D721Med (cell line): ENCODE measurements at regions not wholly inside any gene's neighbourhood (a gene's known extent, or its start where the extent isn't known, plus 50 kb on each side); places are given as distances from the start of the nearest gene placed in this dataset.

Experiments used
- DNase-seq: peaks from one replicate; pipeline ENCODE4 v3.0.0; 2011; ENCODE audit warnings: low spot score; ENCODE audit not compliant: insufficient read length
- FAIRE-seq: peaks from 2 replicates; lab custom pipeline; 2011; peaks lifted over from hg19 to GRCh38; lab: Jason Lieb, UNC
- CTCF ChIP-seq: IDR thresholded peaks from 2 replicates; pipeline ENCODE4 v1.5.1; 2012; ENCODE audit warnings: mild to moderate bottlenecking, control low read depth; ENCODE audit not compliant: insufficient read depth; ENCODE audit errors: missing control alignments

- no peak for TF ChIP-seq CTCF
- no peak for DNase-seq
- FAIRE-seq: no peak
Observed at GRCh38 chr16:13552062-13552959, 367.6 kb upstream of the ERCC4 start.

GRCh38 chr16:13552960-13553257 is 367.0 kb upstream of the ERCC4 start:
- DNase-seq (no peak), FAIRE-seq (no peak)
- no peak for TF ChIP-seq CTCF

GRCh38 chr16:13553453-13553985 is 366.4 kb upstream of the ERCC4 start:
- TF ChIP-seq CTCF: no peak
- FAIRE-seq: no peak
- DNase-seq: no peak

GRCh38 chr16:13554005-13554404 is 365.9 kb upstream of the ERCC4 start:
- no peak for DNase-seq
- FAIRE-seq: no peak
- no peak for TF ChIP-seq CTCF

- FAIRE-seq: no peak
Observed at GRCh38 chr16:13554643-13555042, 365.3 kb upstream of the ERCC4 start.

GRCh38 chr16:13557418-13557817 is 362.5 kb upstream of the ERCC4 start:
- no peak for FAIRE-seq
- TF ChIP-seq CTCF: no peak
- DNase-seq: no peak

More at GRCh38 chr16:13554643-13555042, 365.3 kb upstream of the ERCC4 start:
- TF ChIP-seq CTCF: no peak
- no peak for DNase-seq

- DNase-seq: no peak
- no peak for FAIRE-seq
Observed at GRCh38 chr16:13558752-13559151, 361.2 kb upstream of the ERCC4 start.

More at GRCh38 chr16:13558752-13559151, 361.2 kb upstream of the ERCC4 start:
- TF ChIP-seq CTCF: no peak
